ENCODE measurements at regions not wholly inside any gene's neighbourhood (a gene's known extent, or its start where the extent isn't known, plus 50 kb on each side); places are given as distances from the start of the nearest gene placed in this dataset.
"Not testable (repeated sequence)": the region's sequence is repeated elsewhere in the genome, so short reads cannot be mapped to it uniquely, and the experiment has no call there.

DNA sequence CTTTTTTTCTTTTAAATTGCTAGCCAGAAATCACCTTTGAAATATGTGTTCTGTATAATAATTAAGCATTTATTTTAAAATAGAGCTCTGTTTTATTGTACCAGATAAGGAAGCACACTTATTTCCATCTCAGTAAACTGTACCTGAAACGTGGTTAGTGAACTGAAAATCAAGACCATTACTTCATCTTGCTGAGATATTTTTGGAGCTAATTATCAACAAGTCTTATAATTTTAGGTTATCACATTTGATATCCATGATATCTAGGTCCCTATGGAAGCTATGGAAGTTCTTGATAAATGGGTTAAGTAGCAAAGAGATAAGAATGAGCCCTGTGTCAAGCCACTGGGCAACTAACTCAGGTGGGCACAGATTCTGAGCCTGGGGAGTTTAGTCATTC is 187.2 kb downstream of the NFKBIZ start:
- no peak for DNase-seq (ENCODE audit: low spot score)

DNA sequence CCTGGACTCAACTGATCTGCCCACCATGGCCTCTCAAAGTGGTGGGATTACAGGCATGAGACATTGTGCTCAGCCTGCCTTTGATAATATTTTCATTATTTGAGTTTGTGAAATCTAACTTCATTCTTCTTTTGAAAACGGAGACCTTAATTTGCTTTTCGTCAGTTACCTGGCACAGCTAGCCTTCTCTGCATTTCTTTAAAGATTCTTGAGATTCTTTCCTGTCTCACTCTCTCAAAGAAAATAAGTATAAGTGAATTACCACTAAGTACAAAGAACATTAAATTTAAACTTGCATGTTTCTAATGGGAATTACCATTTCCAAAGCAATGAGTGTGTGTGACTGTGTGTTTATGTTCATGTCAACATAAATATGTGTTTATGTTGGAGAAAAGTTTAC is 187.9 kb downstream of the NFKBIZ start:
- no peak for DNase-seq (ENCODE audit: low spot score)

DNA sequence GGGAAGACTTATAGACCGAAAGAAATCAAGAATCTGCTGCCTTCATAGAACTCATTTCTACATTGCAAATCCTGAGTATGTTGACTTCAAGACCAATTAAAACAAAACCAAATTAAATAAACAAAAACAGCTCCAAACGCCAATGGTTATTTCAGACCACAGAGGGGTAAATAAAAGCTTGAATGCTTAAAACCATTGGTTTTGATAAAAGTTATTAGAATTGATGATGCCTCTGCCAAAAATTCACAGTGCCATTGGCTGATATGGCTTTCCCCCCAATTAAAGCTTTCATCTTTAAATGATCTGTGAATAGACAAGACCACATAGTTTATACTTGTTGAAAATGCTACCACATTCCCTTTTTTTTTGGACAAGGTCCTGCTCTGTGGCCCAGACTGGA is 188.5 kb downstream of the NFKBIZ start:
- DNase-seq (ENCODE audit: low spot score): no peak

DNA sequence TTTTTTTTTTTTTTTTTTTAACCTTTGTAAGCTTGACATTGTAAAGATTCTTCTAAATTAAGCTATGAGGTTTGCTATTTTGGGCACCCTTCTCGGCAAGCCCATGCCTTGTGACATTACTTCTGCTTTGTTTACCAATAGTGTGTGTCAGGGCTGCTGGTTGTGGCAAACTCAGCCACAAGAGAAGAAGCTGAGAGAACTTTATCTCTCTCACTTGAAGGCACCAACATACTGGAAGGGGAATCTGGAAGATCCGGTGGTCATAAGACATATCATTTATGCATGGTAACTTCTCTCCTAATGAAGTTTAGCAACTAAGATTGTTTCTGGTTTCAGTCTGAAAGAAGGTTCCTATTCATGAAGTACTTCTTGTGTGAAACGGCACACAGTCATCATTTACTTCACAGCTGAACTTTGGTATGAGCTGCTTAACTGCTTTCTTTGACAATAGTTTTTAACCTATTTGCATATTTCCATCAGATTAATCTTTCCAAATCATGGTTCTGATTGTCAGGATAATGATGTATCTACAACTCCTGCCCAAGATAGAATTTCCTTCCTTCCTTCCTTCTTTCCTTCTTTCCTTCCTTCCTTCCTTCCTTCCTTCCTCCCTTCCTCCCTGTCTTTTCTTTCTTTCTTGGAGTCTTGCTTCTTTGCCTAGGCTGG is 189.3 kb downstream of the NFKBIZ start:
- no peak for DNase-seq (ENCODE audit: low spot score)

DNA sequence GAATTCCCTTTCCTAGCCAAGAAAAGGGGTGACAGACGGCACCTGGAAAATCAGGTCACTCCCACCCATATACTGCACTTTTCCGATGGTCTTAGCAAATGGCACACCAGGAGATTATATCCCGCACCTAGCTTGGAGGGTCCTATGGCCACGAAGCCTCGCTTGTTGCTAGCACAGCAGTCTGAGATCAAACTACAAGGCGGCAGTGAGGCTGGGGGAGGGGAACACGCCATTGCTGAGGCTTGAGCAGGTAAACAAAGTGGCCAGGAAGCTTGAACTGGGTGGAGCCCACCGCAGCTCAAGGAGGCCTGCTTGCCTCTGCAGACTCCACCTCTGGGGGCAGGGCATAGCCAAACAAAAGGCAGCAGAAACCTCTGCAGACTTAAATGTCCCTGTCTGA is 190.8 kb downstream of the NFKBIZ start:
- DNase-seq (ENCODE audit: low spot score): not testable (repeated sequence)

DNA sequence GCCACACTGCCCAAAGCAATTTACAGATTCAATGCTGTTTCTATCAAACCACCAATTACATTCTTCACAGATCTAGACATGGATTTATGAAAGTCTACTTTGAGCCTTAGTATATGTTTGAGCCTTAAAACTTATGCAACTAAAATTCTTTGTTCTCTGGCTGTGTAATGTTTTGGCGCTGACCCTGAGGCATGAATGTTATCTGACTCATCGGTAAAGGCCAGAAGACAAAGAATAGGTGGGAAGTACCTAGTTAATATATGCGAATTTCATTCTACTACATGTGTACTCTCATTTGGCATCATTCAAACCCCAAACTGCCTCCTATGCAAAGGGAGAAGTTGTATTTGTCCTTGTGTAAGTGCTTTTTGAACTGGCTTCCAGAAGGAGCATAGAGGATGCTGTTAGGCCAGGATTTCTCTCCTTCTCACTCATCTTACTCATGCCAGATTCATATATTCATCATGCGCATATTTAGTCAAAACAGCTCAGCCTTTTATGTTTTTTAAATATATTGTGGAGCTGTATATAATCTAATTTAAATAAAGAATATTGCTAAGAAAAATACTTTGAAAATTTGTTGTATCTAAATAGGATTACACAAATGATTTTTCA is 204.2 kb downstream of the NFKBIZ start:
- peak; percentile 57 for DNase-seq (ENCODE audit: low spot score)

DNA sequence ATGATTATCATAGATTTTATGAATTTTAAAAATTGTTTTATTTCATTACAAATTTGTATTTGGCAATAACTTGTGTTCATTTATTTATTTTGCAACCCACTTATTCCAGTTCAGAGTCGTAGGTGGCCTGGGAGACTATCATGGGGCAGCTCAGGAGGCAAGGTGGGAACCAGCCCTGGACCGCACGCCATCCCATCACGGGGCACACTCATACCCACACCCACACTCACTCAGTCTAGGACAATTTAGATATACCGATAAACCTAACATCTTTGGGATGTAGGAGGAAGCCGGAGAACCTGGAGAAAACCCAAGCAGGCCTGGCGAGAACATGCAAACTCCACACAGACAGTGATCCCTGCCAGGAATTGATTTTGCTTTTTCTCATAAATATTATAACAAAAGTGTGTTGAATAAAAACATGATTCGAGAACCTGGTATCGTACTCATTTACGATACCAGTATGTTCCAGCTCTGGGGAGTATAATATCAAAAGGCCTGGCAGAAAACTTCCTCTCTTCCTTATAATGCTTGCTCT is 205.3 kb downstream of the NFKBIZ start:
- DNase-seq (ENCODE audit: low spot score): no peak

DNA sequence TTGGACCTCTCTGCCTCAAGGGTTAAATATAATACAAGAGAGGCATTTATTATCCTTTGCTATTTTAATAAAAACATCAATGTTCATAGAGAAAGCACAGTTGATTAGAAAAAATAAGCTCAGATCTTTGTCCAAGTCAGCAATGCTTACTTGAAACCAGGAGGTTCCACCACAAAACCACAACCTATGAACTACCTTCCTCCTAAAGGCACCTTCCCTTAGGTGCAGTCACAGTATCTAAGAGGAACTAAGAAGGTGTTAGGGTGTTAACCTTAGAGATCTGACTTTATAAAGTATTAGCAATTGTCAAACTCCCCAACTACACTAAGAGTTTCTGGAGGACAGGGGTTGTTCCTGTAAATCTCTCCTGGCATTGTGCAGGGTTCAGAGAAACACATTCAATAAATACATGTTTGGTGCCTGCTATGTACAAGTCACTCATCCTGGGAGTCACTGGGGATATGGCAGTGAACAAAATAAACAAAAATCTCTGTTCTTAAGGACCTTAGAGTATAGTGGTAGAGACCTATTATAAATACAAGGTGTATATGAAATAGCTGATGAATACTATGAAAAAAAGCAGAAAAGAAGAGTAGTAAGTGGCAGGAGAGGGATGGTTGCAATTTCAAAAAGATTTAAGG is 208.6 kb downstream of the NFKBIZ start:
- DNase-seq (ENCODE audit: low spot score): no peak

DNA sequence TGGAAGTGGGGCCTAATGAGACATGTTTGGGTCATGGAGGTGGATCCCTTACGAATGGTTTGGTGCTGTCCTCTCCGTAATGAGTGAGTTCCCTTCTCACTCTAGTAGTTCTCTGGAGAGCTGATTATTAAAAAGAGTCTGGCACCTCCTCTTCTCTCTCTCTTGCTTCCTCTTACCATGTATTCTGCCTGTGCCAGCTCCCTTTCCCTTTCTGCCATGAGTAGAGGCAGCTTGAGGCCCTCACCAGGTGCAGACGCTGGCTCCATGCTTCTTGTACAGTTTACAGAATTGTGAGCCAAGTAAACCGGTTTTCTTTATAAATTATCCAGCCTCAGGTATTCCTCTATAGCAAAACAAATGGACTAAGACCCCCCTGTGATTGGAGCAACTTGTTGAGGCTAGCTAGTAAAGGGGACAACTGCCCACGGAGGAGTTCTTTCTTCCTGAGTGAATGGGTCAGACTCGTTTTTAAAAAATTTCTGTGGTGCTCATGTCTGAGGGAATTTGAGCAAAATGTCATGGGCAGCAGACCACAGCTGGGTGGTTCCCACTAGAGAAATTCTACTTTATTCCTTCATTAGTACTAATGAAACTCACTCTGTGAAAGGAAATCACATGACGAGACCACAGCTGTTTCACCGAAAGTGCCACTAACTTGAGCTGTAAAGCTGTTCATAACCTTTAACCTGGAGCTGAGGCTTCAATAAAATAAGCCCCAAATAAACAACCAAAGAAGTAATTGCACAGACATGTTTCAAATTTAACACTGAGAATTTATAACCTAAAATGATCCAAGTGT is 210.0 kb downstream of the NFKBIZ start:
- DNase-seq (ENCODE audit: low spot score): no peak

DNA sequence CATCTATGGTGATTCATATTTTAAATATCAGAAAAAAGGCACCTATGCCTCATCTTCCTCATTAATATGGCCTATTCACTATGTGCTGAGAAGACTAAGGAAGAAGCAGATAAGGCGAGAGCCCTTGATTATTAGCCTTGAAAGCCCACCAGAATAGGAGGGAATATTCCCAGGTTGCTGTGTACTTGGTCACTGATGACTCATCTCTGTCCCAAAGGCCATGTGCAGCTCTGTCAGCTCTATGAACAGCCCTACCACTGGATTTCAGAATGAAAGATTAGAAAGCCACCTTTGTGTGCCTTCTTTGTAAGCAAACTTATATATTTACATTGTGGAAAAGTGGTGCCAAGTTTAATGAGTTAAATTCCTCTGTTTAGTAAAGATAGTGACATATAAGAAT is 211.5 kb downstream of the NFKBIZ start:
- DNase-seq (ENCODE audit: low spot score): peak; percentile 58

DNA sequence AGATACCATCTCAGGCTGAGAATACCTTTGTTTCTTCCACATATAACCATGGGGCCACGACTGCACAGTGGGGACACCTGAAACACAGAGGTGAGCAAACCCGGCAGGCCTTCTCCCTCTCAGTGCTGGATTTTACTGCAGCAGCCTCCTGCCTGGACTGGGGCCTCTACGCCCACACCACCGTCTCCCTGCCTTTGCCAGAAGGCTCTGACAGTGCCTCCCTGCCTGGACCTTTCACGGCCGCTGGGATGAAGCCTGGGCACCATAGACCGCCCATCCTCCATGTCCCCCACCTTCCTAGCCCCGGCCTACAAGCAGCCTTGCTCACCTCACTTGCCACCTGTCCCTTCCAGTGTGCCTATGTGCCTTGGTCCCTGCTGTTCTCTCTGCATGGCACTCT is 214.3 kb downstream of the NFKBIZ start:
- DNase-seq (ENCODE audit: low spot score): no peak

DNA sequence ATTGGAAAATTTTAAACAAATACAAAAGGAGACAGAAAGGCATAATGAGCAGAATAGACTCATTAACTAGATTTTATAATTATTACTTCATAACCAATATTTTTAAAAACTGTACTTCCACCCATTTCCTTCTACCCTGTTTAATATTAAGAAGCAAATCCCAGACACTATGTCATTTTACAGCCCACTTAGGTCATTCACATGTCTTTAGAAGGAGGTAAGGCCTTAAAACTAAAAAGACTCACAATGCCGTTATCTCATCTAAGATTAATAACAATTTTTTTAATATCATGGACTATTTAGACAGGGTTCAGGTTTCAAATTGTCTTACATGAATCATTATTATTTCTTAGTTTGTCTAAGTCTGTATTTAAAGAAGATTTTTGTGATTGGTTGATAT is 217.2 kb downstream of the NFKBIZ start:
- no peak for DNase-seq (ENCODE audit: low spot score)

DNA sequence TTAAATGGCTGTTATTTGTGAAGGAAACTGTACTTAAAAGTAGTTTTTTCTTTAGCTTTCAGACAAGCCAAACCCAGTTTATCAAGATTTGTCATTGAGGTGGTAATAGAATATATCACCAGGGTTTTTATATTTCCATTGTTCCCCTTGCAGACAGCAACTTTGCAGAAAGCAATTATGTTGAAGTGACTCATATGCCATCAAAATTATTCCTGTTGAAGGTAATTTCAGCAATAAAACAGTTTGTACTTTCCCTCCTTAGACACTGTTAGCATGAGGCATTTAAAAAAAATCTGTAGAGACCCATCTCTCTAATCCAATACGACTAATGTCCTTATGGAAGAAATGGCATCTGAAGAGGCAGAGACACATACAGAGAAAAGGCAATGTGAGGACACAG is 219.0 kb downstream of the NFKBIZ start:
- DNase-seq (ENCODE audit: low spot score): no peak

DNA sequence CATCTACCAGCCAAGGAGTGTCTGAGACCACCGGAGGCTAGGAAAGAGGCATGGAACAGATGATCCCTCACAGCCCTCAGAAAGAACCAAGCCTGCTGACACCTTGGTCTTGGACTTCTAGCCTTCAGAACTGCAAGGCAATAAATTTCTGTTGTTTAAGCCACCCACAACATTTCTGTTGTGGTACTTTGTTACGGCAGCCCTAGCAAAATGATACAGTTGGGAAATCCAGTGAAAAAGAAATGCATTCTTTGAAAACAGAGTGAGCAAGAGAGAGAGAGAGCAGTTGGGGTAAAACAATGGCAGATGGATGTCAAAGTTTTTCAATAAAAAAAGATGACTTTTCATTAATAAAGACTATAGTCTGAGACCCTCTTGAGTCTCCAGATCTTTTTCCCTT is 219.4 kb downstream of the NFKBIZ start:
- DNase-seq (ENCODE audit: low spot score): no peak

DNA sequence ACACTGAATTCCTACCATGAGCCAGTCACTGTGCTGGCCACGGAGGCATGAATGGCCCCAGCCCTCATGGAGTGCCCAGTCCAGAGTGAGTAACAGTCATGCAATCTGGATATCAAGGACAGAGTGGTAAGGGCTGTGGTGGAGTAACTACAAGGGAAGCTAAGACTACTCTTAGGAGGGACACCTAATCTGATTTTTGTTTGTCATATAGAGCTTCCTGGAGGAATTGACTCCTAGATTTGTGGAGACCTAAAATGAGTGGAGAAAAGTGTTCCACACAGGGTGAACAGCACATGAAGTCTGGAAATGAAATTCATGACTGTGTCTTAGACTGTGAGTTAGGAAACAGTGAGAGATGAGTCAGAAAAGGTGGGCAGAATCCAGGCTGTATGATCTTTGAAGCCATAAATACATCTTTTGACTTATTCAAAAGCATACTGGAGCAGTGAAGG is 219.9 kb downstream of the NFKBIZ start:
- DNase-seq (ENCODE audit: low spot score): peak; percentile 63

DNA sequence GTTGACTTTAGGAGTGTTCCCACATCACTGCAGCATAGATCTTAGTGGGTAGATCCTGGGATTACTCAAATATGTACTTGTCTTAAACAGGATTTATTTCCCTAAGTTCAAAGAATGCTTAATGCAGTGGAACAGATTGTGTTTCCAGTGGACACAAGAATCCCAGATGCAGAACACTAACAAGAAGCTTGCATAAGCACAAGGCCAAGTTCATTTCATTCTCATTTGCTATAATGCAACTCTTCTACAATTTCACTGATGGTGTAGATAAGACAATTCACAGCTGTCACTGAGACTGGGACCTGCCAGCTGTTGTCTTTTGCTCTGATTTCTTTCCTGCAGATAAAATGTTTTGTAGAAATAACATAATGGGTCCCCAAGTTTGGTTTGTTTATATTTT is 225.6 kb downstream of the NFKBIZ start:
- DNase-seq (ENCODE audit: low spot score): no peak

DNA sequence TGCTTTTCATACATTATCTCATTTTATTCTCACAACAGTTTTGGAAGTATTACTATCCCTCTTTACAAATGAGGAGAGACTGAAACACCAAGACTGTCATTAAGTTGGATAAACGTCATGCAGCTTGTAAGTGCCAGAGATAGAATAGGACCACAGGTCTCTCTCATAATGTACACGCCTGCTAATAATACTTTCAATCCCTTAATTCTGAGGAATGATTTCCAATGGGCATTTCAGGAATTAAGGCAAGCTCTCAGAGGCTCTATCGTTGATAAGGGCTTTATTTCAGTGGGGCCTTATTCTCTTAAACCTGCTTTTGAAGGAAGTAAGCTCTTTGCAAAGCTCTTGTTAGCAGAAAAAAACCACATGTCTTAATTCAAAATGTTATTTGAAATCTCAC is 229.1 kb downstream of the NFKBIZ start:
- DNase-seq (ENCODE audit: low spot score): no peak

DNA sequence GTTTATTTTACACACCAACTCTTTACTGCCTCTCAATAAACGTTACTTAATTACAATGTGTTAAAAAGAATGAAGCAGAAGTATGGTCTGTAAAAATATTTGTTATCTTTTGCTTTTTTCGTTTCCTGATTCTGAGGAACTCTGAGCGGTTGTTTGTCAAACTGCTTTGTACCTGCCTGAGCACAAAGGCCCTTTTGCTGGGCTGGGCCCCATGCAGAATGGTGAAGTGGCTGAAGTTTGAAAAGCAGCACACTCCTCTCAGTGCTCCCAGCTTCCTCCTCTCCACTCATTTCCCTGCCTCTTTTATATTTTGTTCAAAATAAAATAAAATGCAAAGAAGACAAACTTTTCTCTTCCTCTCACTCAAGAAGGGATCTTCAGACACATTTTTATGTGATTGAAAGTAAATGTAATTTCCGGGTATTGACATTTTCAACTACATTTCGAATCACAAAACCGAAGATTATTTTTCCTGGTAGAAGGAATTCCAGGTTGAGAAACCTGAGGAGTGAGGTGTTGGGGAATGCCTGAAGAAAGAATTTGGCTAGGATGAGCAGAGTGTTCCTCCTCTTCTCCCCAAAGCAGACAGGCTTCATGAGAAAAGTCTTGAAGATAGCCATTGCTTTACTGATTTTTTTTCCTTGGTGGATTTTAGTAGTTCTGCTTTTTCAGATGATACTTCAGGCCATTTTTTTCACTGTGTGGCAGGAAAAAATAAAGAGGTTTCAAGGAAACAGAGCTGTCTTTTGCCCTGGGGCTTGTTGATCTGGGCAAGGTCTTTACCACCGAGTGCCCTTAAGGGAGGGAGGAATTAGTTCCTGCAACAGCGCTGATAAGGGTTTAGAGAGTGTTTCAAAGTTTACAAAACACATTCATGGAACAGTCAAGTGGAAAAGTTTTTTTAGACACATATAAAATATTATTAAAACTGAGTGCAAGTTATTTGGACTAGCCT is 229.8 kb downstream of the NFKBIZ start:
- DNase-seq (ENCODE audit: low spot score): no peak

DNA sequence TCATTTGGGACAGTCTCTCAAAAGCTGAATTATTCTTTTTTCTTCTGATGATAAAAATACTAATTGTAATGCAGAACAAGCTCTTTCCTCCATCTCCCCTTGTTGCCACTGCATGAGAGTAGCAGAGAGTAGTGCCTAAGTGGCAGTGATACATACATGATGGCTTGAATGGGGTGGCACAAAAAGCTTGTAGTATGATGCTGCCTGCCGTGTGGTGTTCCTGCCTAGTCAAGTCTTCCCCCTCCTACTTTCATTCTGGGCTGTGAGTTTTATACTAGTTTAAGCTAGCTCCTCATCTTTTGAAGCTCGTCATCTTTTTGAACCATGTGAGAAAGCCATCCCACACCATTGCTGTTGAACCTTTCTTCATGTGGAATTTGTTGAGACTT is 230.5 kb downstream of the NFKBIZ start:
- DNase-seq (ENCODE audit: low spot score): no peak

DNA sequence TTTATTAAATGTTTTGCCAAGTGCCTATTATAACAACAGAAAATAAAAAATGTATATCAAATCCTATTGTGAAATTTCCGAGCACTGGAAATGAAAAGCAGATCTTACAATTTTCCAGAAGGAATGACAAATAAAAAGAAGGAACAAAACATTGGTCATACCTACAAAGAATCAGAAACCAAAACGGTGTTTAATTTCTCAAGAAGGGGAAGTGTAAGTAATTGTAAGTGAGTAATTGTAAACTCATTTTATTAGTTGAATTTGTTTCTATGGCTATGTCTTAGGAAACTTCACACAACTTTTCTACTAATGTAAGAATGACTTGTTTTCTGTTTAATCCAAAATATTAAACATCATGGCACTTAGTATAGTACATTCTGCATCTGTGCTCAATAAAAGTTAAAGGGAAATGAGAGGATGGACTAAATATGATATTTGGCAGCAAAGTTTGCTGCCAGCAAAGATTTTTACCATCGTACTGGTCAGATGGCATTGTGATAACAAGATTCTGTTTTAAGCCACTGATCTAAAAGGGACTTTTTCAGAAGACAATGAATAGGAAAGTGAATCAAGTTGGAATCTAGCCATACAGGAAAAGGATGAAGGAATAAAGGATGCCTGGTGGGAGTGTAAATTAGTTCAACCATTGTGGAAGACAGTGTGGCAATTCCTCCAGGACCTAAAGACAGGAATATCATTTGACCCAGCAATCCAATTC is 232.4 kb downstream of the NFKBIZ start:
- DNase-seq (ENCODE audit: low spot score): no peak

DNA sequence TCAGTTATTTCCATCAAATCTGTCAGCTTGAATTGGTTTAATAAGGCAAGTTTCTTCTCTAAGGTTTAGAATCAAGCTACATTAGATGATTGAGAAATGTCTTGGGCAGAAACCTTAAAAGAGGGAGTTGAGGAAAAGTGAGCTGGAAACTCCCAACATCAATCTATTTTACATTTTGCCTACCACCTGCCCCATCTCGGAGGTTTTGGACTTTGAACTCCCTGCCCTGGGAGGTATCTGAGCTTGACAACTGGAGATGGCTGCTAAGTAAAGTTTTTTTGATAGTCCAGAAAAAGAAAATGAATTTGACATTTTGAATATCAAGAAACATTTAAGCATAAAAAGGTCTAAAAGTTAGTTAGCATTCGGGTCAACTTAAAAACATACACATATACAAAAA is 234.2 kb downstream of the NFKBIZ start:
- no peak for DNase-seq (ENCODE audit: low spot score)
